MV-4-11 (cell line): ENCODE measurements at regions not wholly inside any gene's neighbourhood (a gene's known extent, or its start where the extent isn't known, plus 50 kb on each side); places are given as distances from the start of the nearest gene placed in this dataset.
"Not testable (repeated sequence)": the region's sequence is repeated elsewhere in the genome, so short reads cannot be mapped to it uniquely, and the experiment has no call there.

ENCODE experiments used
- DNase-seq: peaks from one replicate; lab custom pipeline; 2025; lab: John Stamatoyannopoulos, UW

- DNase-seq: not testable (repeated sequence)
Observed at GRCh38 chr16:16561532-16561931, 182.6 kb downstream of the NPIPA7 start.

- not testable (repeated sequence) for DNase-seq
Observed at GRCh38 chr16:16563962-16564361, 185.0 kb downstream of the NPIPA7 start.

GRCh38 chr16:16565326-16565725, 186.4 kb downstream of the NPIPA7 start:
- DNase-seq: not testable (repeated sequence)

- not testable (repeated sequence) for DNase-seq
Observed at GRCh38 chr16:16570055-16570454, 191.1 kb downstream of the NPIPA7 start.

GRCh38 chr16:16570874-16571273, 191.9 kb downstream of the NPIPA7 start:
- DNase-seq: not testable (repeated sequence)

- DNase-seq: not testable (repeated sequence)
Observed at GRCh38 chr16:16572130-16572774, 193.3 kb downstream of the NPIPA7 start.

- DNase-seq: not testable (repeated sequence)
Observed at GRCh38 chr16:16577062-16577461, 198.1 kb downstream of the NPIPA7 start.

- peak; percentile 75 for DNase-seq
Observed at GRCh38 chr16:16578701-16579100, 199.8 kb downstream of the NPIPA7 start.

GRCh38 chr16:16582916-16583315, 204.0 kb downstream of the NPIPA7 start:
- DNase-seq: not testable (repeated sequence)

GRCh38 chr16:16586073-16586651, 207.2 kb downstream of the NPIPA7 start:
- not testable (repeated sequence) for DNase-seq

- DNase-seq: not testable (repeated sequence)
Observed at GRCh38 chr16:16586969-16587368, 208.0 kb downstream of the NPIPA7 start.

GRCh38 chr16:16588436-16588835, 209.5 kb downstream of the NPIPA7 start:
- not testable (repeated sequence) for DNase-seq

- DNase-seq: not testable (repeated sequence)
Observed at GRCh38 chr16:16590654-16591318, 211.8 kb downstream of the NPIPA7 start.

GRCh38 chr16:16593156-16593863, 214.4 kb downstream of the NPIPA7 start:
- not testable (repeated sequence) for DNase-seq

- not testable (repeated sequence) for DNase-seq
Observed at GRCh38 chr16:16595029-16595718, 216.2 kb downstream of the NPIPA7 start.

GRCh38 chr16:16601239-16601638, 222.3 kb downstream of the NPIPA7 start:
- not testable (repeated sequence) for DNase-seq

GRCh38 chr16:16607401-16608082, 228.6 kb downstream of the NPIPA7 start:
- DNase-seq: not testable (repeated sequence)

GRCh38 chr16:16609627-16610026, 230.7 kb downstream of the NPIPA7 start:
- not testable (repeated sequence) for DNase-seq

GRCh38 chr16:16610389-16610967, 231.5 kb downstream of the NPIPA7 start:
- DNase-seq: not testable (repeated sequence)

GRCh38 chr16:16613212-16613611, 234.3 kb downstream of the NPIPA7 start:
- not testable (repeated sequence) for DNase-seq

- DNase-seq: not testable (repeated sequence)
Observed at GRCh38 chr16:16614484-16614883, 235.5 kb downstream of the NPIPA7 start.
